HEK293 (cell line): ENCODE measurements at regions not wholly inside any gene's neighbourhood (a gene's known extent, or its start where the extent isn't known, plus 50 kb on each side); places are given as distances from the start of the nearest gene placed in this dataset.

Experiments used
- ATF2 ChIP-seq: fragments of 450-650 bp; formaldehyde crosslinking; IDR thresholded peaks from 2 replicates; pipeline ENCODE4 v1.5.1; 2016; ENCODE audit warnings: missing biosample characterization, missing genetic modification characterization, low read depth
- CTCF ChIP-seq: fragments of 450-650 bp; formaldehyde crosslinking; IDR thresholded peaks from 2 replicates; pipeline ENCODE4 v1.5.1; 2016; ENCODE audit warnings: missing biosample characterization, missing genetic modification characterization
- REST ChIP-seq: fragments of 450-650 bp; formaldehyde crosslinking; IDR thresholded peaks from 2 replicates; pipeline ENCODE4 v1.5.1; 2016; ENCODE audit warnings: missing biosample characterization, missing genetic modification characterization
- ZBTB7A ChIP-seq: fragments of 450-650 bp; formaldehyde crosslinking; IDR thresholded peaks from 2 replicates; pipeline ENCODE4 v1.5.1; 2016; ENCODE audit warnings: low read depth, missing biosample characterization, missing genetic modification characterization
- ZNF138 ChIP-seq: fragments of 450-650 bp; formaldehyde crosslinking; IDR thresholded peaks from 2 replicates; pipeline ENCODE4 v1.5.1; 2016; ENCODE audit warnings: missing biosample characterization, missing genetic modification characterization, borderline replicate concordance
- ZNF274 ChIP-seq, 2 experiments: fragments of 200-500 bp in 1 of 2; fragments of 450-650 bp in 1 of 2; sonication (Bioruptor generic) in 1 of 2; formaldehyde crosslinking in 1 of 2; IDR thresholded peaks; 2 replicates each; pipeline versions ENCODE4 v1.5.1 to v1.6.1; 2014 to 2016; ENCODE audit warnings: borderline replicate concordance in 1 of 2, inconsistent platforms in 1 of 2, low read length in 1 of 2, missing biosample characterization in 1 of 2, missing genetic modification characterization in 1 of 2
- ZNF350 ChIP-seq: fragments of 450-650 bp; formaldehyde crosslinking; IDR thresholded peaks from 2 replicates; pipeline ENCODE4 v1.5.0; 2017; ENCODE audit warnings: missing biosample characterization, mild to moderate bottlenecking, missing genetic modification characterization
- ZNF529 ChIP-seq: fragments of 450-650 bp; formaldehyde crosslinking; IDR thresholded peaks from 2 replicates; pipeline ENCODE4 v1.5.1; 2017; ENCODE audit warnings: missing genetic modification characterization, missing biosample characterization; ENCODE audit not compliant: insufficient replicate concordance
- ZNF747 ChIP-seq: fragments of 450-650 bp; formaldehyde crosslinking; IDR thresholded peaks from 2 replicates; pipeline ENCODE4 v1.5.1; 2016; ENCODE audit warnings: missing biosample characterization, missing genetic modification characterization

- TF ChIP-seq ZBTB7A (tag by site-specific recombination) (no peak), CTCF (tag by site-specific recombination) (no peak), ZNF274 (IDR thresholded peaks at IDR 0.05; ENCODE audit: low read length) (no peak), ZNF274 (tag by site-specific recombination; IDR thresholded peaks at IDR 0.05; ENCODE audit: borderline replicate concordance) (no peak), ZNF138 (no peak), ZNF747 (tag by site-specific recombination) (no peak), REST (tag by site-specific recombination) (no peak), ZNF350 (tag by site-specific recombination) (no peak), ZNF529 (tag by site-specific recombination) (no peak), ATF2 (tag by site-specific recombination) (no peak)
Observed at GRCh38 chr5:35438288-35438687, 179.4 kb upstream of the SPEF2 start.
